SH-SY5Y (cell line): ENCODE measurements at regions not wholly inside any gene's neighbourhood (a gene's known extent, or its start where the extent isn't known, plus 50 kb on each side); places are given as distances from the start of the nearest gene placed in this dataset.

Source experiments
- GATA2 ChIP-seq: IDR thresholded peaks from 2 replicates; pipeline ENCODE4 v1.6.1; 2011; ENCODE audit warnings: mild to moderate bottlenecking, low read depth, low read length
- GATA3 ChIP-seq: IDR thresholded peaks from 2 replicates; pipeline ENCODE4 v1.6.1; 2011; ENCODE audit warnings: low read depth, mild to moderate bottlenecking, low read length, moderate library complexity

GRCh38 chr2:217063238-217063755, 203.4 kb upstream of the TNP1 start:
- TF ChIP-seq GATA2, result no peak
- TF ChIP-seq GATA3, result no peak
